ENCODE measurements at regions not wholly inside any gene's neighbourhood (a gene's known extent, or its start where the extent isn't known, plus 50 kb on each side); places are given as distances from the start of the nearest gene placed in this dataset.

GRCh38 chr5:103487218-103487617 lies 75.4 kb downstream of the NUDT12 start:
- Mint-ChIP-seq H3K4me1 (no peaks in the 10 kb centered on the region), H3K27me3 (peaks cover 2 to 12% (median 6%) of the 10 kb centered on the region in 5 donors), H3K36me3 (no peaks in the 10 kb centered on the region), H3K9me3 (no peaks in the 10 kb centered on the region), H3K4me3 (no peak overlapping the region), H3K27ac (no peak overlapping the region)
- Histone ChIP-seq H3K4me1 (ENCODE audit: control insufficient read depth in 2 of 2, insufficient read depth in 2 of 2, low read length in 2 of 2) (no peaks in the 10 kb centered on the region), H3K36me3 (ENCODE audit: control insufficient read depth in 2 of 3, insufficient read depth in 3 of 3, low read length in 3 of 3) (no peaks in the 10 kb centered on the region), H3K4me3 (ENCODE audit: low read length) (no peak overlapping the region), H3K9me3 (ENCODE audit: control insufficient read depth in 2 of 3, low read length in 3 of 3) (no peaks in the 10 kb centered on the region), H3K27me3 (ENCODE audit: control insufficient read depth in 2 of 2, insufficient read depth in 2 of 2, low read length in 2 of 2) (no peaks in the 10 kb centered on the region), H3K27ac (ENCODE audit: low read depth, low read length) (no peak overlapping the region)
- DNase-seq (no peak), ATAC-seq (no peak)
- intact Hi-C loops (cut with micrococcal nuclease): no loop called here
- CTCF ChIA-PET: no interaction called here
- POLR2A ChIA-PET: no interaction called here

- no peaks in the 10 kb centered on the region for H3K4me1 ChIP-seq (ENCODE audit: control insufficient read depth in 2 of 2, insufficient read depth in 2 of 2, low read length in 2 of 2)
- Mint-ChIP-seq H3K9me3 (no peaks in the 10 kb centered on the region), H3K27me3 (peaks cover 5 to 13% (median 6%) of the 10 kb centered on the region in 5 donors), H3K27ac (no peak overlapping the region), H3K36me3 (no peaks in the 10 kb centered on the region), H3K4me1 (no peaks in the 10 kb centered on the region), H3K4me3 (no peak overlapping the region)
- ChIA-PET CTCF (no interaction called here), POLR2A (no interaction called here)
- DNase-seq (no peak), ATAC-seq (no peak)
- no peaks in the 10 kb centered on the region for H3K9me3 ChIP-seq (ENCODE audit: control insufficient read depth in 2 of 3, low read length in 3 of 3)
- H3K27me3 ChIP-seq (ENCODE audit: control insufficient read depth in 2 of 2, insufficient read depth in 2 of 2, low read length in 2 of 2): no peaks in the 10 kb centered on the region
- intact Hi-C loops (cut with micrococcal nuclease): no loop called here
- H3K36me3 ChIP-seq (ENCODE audit: control insufficient read depth in 2 of 3, insufficient read depth in 3 of 3, low read length in 3 of 3): no peaks in the 10 kb centered on the region
- H3K27ac ChIP-seq (ENCODE audit: low read depth, low read length): no peak overlapping the region
- no peak overlapping the region for H3K4me3 ChIP-seq (ENCODE audit: low read length)
Observed at GRCh38 chr5:103486739-103487138, 75.8 kb downstream of the NUDT12 start.

- peaks cover 5 to 23% (median 18%) of the 10 kb centered on the region in 5 donors for H3K27me3 Mint-ChIP-seq
- H3K4me1 Mint-ChIP-seq: peaks cover 0 to 1% (median 0%) of the 10 kb centered on the region in 7 donors
- intact Hi-C loops (cut with micrococcal nuclease): no loop called here
Observed at GRCh38 chr5:103480246-103480645, 82.3 kb downstream of the NUDT12 start.

GRCh38 chr5:103477678-103478077 lies 84.9 kb downstream of the NUDT12 start:
- CTCF ChIA-PET: interaction anchor here (4.2 kb wide), 1 partner anchor 245 kb away, joined by 40 read pairs; no protein-coding TSS in a partner anchor
- intact Hi-C loops (cut with micrococcal nuclease): loop anchor here (5.0 to 10.0 kb wide), 2 partner anchors 343 to 895 kb away; no protein-coding TSS in a partner anchor

More at GRCh38 chr5:103480246-103480645, 82.3 kb downstream of the NUDT12 start:
- no peak overlapping the region for H3K27ac ChIP-seq (ENCODE audit: low read depth, low read length)
- ATAC-seq (no peak), DNase-seq (no peak)
- H3K4me3 ChIP-seq (ENCODE audit: low read length): no peak overlapping the region
- Mint-ChIP-seq H3K27ac (no peak overlapping the region), H3K36me3 (no peaks in the 10 kb centered on the region), H3K4me3 (no peak overlapping the region), H3K9me3 (no peaks in the 10 kb centered on the region)
- no peaks in the 10 kb centered on the region for H3K4me1 ChIP-seq (ENCODE audit: control insufficient read depth in 2 of 2, insufficient read depth in 2 of 2, low read length in 2 of 2)
- H3K36me3 ChIP-seq (ENCODE audit: control insufficient read depth in 2 of 3, insufficient read depth in 3 of 3, low read length in 3 of 3): no peaks in the 10 kb centered on the region
- H3K9me3 ChIP-seq (ENCODE audit: control insufficient read depth in 2 of 3, low read length in 3 of 3): no peaks in the 10 kb centered on the region
- POLR2A ChIA-PET: no interaction called here
- no peaks in the 10 kb centered on the region for H3K27me3 ChIP-seq (ENCODE audit: control insufficient read depth in 2 of 2, insufficient read depth in 2 of 2, low read length in 2 of 2)
- CTCF ChIA-PET: no interaction called here

GRCh38 chr5:103476811-103477210 lies 85.8 kb downstream of the NUDT12 start:
- no peak overlapping the region for H3K4me3 Mint-ChIP-seq
- DNase-seq (no peak), ATAC-seq (no peak)
- H3K4me3 ChIP-seq (ENCODE audit: low read length): no peak overlapping the region
- H3K27ac ChIP-seq (ENCODE audit: low read depth, low read length): no peak overlapping the region
- intact Hi-C loops (cut with micrococcal nuclease): loop anchor here (5.0 to 10.0 kb wide), 2 partner anchors 342 to 895 kb away; no protein-coding TSS in a partner anchor
- no peaks in the 10 kb centered on the region for H3K27me3 ChIP-seq (ENCODE audit: control insufficient read depth in 2 of 2, insufficient read depth in 2 of 2, low read length in 2 of 2)
- H3K9me3 ChIP-seq (ENCODE audit: control insufficient read depth in 2 of 3, low read length in 3 of 3): no peaks in the 10 kb centered on the region
- H3K4me1 ChIP-seq (ENCODE audit: control insufficient read depth in 2 of 2, insufficient read depth in 2 of 2, low read length in 2 of 2): no peaks in the 10 kb centered on the region
- peaks cover 0 to 1% (median 0%) of the 10 kb centered on the region in 7 donors for H3K4me1 Mint-ChIP-seq
- H3K36me3 ChIP-seq (ENCODE audit: control insufficient read depth in 2 of 3, insufficient read depth in 3 of 3, low read length in 3 of 3): no peaks in the 10 kb centered on the region
- H3K27me3 Mint-ChIP-seq: peaks cover 5 to 18% (median 17%) of the 10 kb centered on the region in 5 donors
- no peaks in the 10 kb centered on the region for H3K36me3 Mint-ChIP-seq
- ChIA-PET POLR2A (no interaction called here), CTCF (interaction anchor here (4.2 kb wide), 1 partner anchor 244 kb away, joined by 40 read pairs; no protein-coding TSS in a partner anchor)
- no peak overlapping the region for H3K27ac Mint-ChIP-seq
- H3K9me3 Mint-ChIP-seq: no peaks in the 10 kb centered on the region

More at GRCh38 chr5:103477678-103478077, 84.9 kb downstream of the NUDT12 start:
- Histone ChIP-seq H3K9me3 (ENCODE audit: control insufficient read depth in 2 of 3, low read length in 3 of 3) (no peaks in the 10 kb centered on the region), H3K4me3 (ENCODE audit: low read length) (no peak overlapping the region), H3K27me3 (ENCODE audit: control insufficient read depth in 2 of 2, insufficient read depth in 2 of 2, low read length in 2 of 2) (no peaks in the 10 kb centered on the region), H3K36me3 (ENCODE audit: control insufficient read depth in 2 of 3, insufficient read depth in 3 of 3, low read length in 3 of 3) (no peaks in the 10 kb centered on the region), H3K27ac (ENCODE audit: low read depth, low read length) (no peak overlapping the region), H3K4me1 (ENCODE audit: control insufficient read depth in 2 of 2, insufficient read depth in 2 of 2, low read length in 2 of 2) (no peaks in the 10 kb centered on the region)
- POLR2A ChIA-PET: no interaction called here
- Mint-ChIP-seq H3K27me3 (peaks cover 5 to 18% (median 17%) of the 10 kb centered on the region in 5 donors), H3K4me1 (peaks cover 0 to 1% (median 0%) of the 10 kb centered on the region in 7 donors), H3K9me3 (no peaks in the 10 kb centered on the region), H3K4me3 (no peak overlapping the region), H3K27ac (no peak overlapping the region), H3K36me3 (no peaks in the 10 kb centered on the region)
- DNase-seq (no peak), ATAC-seq (no peak)

- Histone ChIP-seq H3K27ac (ENCODE audit: low read depth, low read length) (no peak overlapping the region), H3K4me3 (ENCODE audit: low read length) (no peak overlapping the region), H3K36me3 (ENCODE audit: control insufficient read depth in 2 of 3, insufficient read depth in 3 of 3, low read length in 3 of 3) (no peaks in the 10 kb centered on the region), H3K9me3 (ENCODE audit: control insufficient read depth in 2 of 3, low read length in 3 of 3) (no peaks in the 10 kb centered on the region), H3K4me1 (ENCODE audit: control insufficient read depth in 2 of 2, insufficient read depth in 2 of 2, low read length in 2 of 2) (no peaks in the 10 kb centered on the region), H3K27me3 (ENCODE audit: control insufficient read depth in 2 of 2, insufficient read depth in 2 of 2, low read length in 2 of 2) (no peaks in the 10 kb centered on the region)
- peaks cover 11 to 22% (median 16%) of the 10 kb centered on the region in 5 donors for H3K27me3 Mint-ChIP-seq
- H3K27ac Mint-ChIP-seq: no peak overlapping the region
- CTCF ChIA-PET: interaction anchor here (0.6 to 4.2 kb wide), 2 partner anchors 91 to 243 kb away, joined by 3 to 40 read pairs; no protein-coding TSS in a partner anchor
- no peaks in the 10 kb centered on the region for H3K4me1 Mint-ChIP-seq
- intact Hi-C loops (cut with micrococcal nuclease): loop anchor here (1.0 to 10.0 kb wide), 3 partner anchors 243 to 893 kb away; no protein-coding TSS in a partner anchor
- POLR2A ChIA-PET: no interaction called here
- peak; percentile 49 for ATAC-seq
- no peaks in the 10 kb centered on the region for H3K9me3 Mint-ChIP-seq
- no peaks in the 10 kb centered on the region for H3K36me3 Mint-ChIP-seq
- DNase-seq: peak in 5 of 9 donors; percentile 11 to 33 (median 18)
- H3K4me3 Mint-ChIP-seq: no peak overlapping the region
Observed at GRCh38 chr5:103475629-103476240, 86.9 kb downstream of the NUDT12 start.

GRCh38 chr5:103474677-103475076 lies 87.9 kb downstream of the NUDT12 start:
- ChIA-PET CTCF (interaction anchor here (0.6 to 4.2 kb wide), 2 partner anchors 90 to 242 kb away, joined by 3 to 40 read pairs; no protein-coding TSS in a partner anchor), POLR2A (no interaction called here)
- intact Hi-C loops (cut with micrococcal nuclease): loop anchor here (1.0 to 10.0 kb wide), 3 partner anchors 242 to 892 kb away; no protein-coding TSS in a partner anchor
- no peak for ATAC-seq
- peaks cover 11 to 22% (median 16%) of the 10 kb centered on the region in 5 donors for H3K27me3 Mint-ChIP-seq
- H3K36me3 Mint-ChIP-seq: no peaks in the 10 kb centered on the region
- H3K27ac ChIP-seq (ENCODE audit: low read depth, low read length): no peak overlapping the region
- no peaks in the 10 kb centered on the region for H3K9me3 Mint-ChIP-seq
- no peak overlapping the region for H3K27ac Mint-ChIP-seq
- no peak overlapping the region for H3K4me3 ChIP-seq (ENCODE audit: low read length)
- no peak overlapping the region for H3K4me3 Mint-ChIP-seq
- no peaks in the 10 kb centered on the region for H3K27me3 ChIP-seq (ENCODE audit: control insufficient read depth in 2 of 2, insufficient read depth in 2 of 2, low read length in 2 of 2)
- H3K36me3 ChIP-seq (ENCODE audit: control insufficient read depth in 2 of 3, insufficient read depth in 3 of 3, low read length in 3 of 3): no peaks in the 10 kb centered on the region
- H3K4me1 Mint-ChIP-seq: no peaks in the 10 kb centered on the region
- no peak for DNase-seq
- H3K9me3 ChIP-seq (ENCODE audit: control insufficient read depth in 2 of 3, low read length in 3 of 3): no peaks in the 10 kb centered on the region
- H3K4me1 ChIP-seq (ENCODE audit: control insufficient read depth in 2 of 2, insufficient read depth in 2 of 2, low read length in 2 of 2): no peaks in the 10 kb centered on the region

Data from naive thymus-derived CD4-positive, alpha-beta T cell (primary cell).